ENCODE measurements at regions not wholly inside any gene's neighbourhood (a gene's known extent, or its start where the extent isn't known, plus 50 kb on each side); places are given as distances from the start of the nearest gene placed in this dataset.

GRCh38 chr11:70631624-70632047 lies 233.3 kb downstream of the CTTN start:
- ATAC-seq = no peak
- H3K27ac ChIP-seq = no peak overlapping the region

GRCh38 chr11:70633610-70634009 lies 235.3 kb downstream of the CTTN start:
- TF ChIP-seq CTCF (IDR thresholded peaks at IDR 0.05) = no peak
- ATAC-seq (no peak), DNase-seq (no peak)
- Histone ChIP-seq H3K27me3 (ENCODE audit: low read depth) (no peaks in the 10 kb centered on the region), H3K4me1 (peaks cover 9% of the 10 kb centered on the region), H3K36me3 (no peaks in the 10 kb centered on the region), H3K27ac (no peak overlapping the region), H3K4me3 (no peak overlapping the region), H3K9me3 (no peaks in the 10 kb centered on the region)
- intact Hi-C loops (cut with DNase I) = no loop called here

More at GRCh38 chr11:70631624-70632047, 233.3 kb downstream of the CTTN start:
- DNase-seq = no peak
- Histone ChIP-seq H3K36me3 (no peaks in the 10 kb centered on the region), H3K9me3 (no peaks in the 10 kb centered on the region), H3K4me3 (no peak overlapping the region), H3K27me3 (ENCODE audit: low read depth) (no peaks in the 10 kb centered on the region), H3K4me1 (peaks cover 16% of the 10 kb centered on the region)
- intact Hi-C loops (cut with DNase I) = no loop called here
- TF ChIP-seq CTCF (IDR thresholded peaks at IDR 0.05) = no peak

GRCh38 chr11:70636659-70637058 lies 238.3 kb downstream of the CTTN start:
- TF ChIP-seq CTCF (IDR thresholded peaks at IDR 0.05) = no peak
- H3K4me1 ChIP-seq = no peaks in the 10 kb centered on the region
- no peaks in the 10 kb centered on the region for H3K9me3 ChIP-seq
- DNase-seq (no peak), ATAC-seq (no peak)
- intact Hi-C loops (cut with DNase I) = no loop called here
- H3K36me3 ChIP-seq = no peaks in the 10 kb centered on the region
- H3K27me3 ChIP-seq (ENCODE audit: low read depth) = no peaks in the 10 kb centered on the region
- no peak overlapping the region for H3K4me3 ChIP-seq
- no peak overlapping the region for H3K27ac ChIP-seq

GRCh38 chr11:70637186-70637800 lies 239.0 kb downstream of the CTTN start:
- DNase-seq (no peak), ATAC-seq (no peak)
- TF ChIP-seq CTCF (IDR thresholded peaks at IDR 0.05) = no peak
- H3K27ac ChIP-seq = no peak overlapping the region
- no peaks in the 10 kb centered on the region for H3K36me3 ChIP-seq
- peaks cover 3% of the 10 kb centered on the region for H3K27me3 ChIP-seq (ENCODE audit: low read depth)
- intact Hi-C loops (cut with DNase I) = no loop called here
- H3K4me3 ChIP-seq = no peak overlapping the region
- H3K9me3 ChIP-seq = no peaks in the 10 kb centered on the region
- no peaks in the 10 kb centered on the region for H3K4me1 ChIP-seq

- intact Hi-C loops (cut with DNase I) = no loop called here
- Histone ChIP-seq H3K36me3 (no peaks in the 10 kb centered on the region), H3K4me3 (no peak overlapping the region), H3K4me1 (no peaks in the 10 kb centered on the region), H3K9me3 (no peaks in the 10 kb centered on the region), H3K27me3 (ENCODE audit: low read depth) (peaks cover 3% of the 10 kb centered on the region), H3K27ac (no peak overlapping the region)
- DNase-seq (no peak), ATAC-seq (no peak)
- TF ChIP-seq CTCF (IDR thresholded peaks at IDR 0.05) = no peak
Observed at GRCh38 chr11:70637949-70638583, 239.7 kb downstream of the CTTN start.

Data from lower lobe of right lung (tissue), 2 donors.